Mesendoderm (in vitro differentiated cells): ENCODE measurements at regions not wholly inside any gene's neighbourhood (a gene's known extent, or its start where the extent isn't known, plus 50 kb on each side); places are given as distances from the start of the nearest gene placed in this dataset.

ENCODE experiments used
- DNase-seq: peaks from one replicate; pipeline ENCODE4 v3.0.0; 2013
- H2AK5ac ChIP-seq: 2 replicates; pipeline ENCODE4 v1.6.1; 2013; ENCODE audit warnings: low read length, inconsistent platforms
- H2BK120ac ChIP-seq: 2 replicates; pipeline ENCODE4 v1.6.1; 2013; ENCODE audit warnings: low read depth, mild to moderate bottlenecking, low read length, moderate library complexity, mixed read lengths
- H2BK15ac ChIP-seq: replicated peaks from 2 replicates; pipeline ENCODE4 v1.6.1; 2013; ENCODE audit warnings: low read depth, mild to moderate bottlenecking, moderate library complexity
- H2BK5ac ChIP-seq: 2 replicates; pipeline ENCODE4 v1.6.1; 2013; ENCODE audit warnings: low read length, inconsistent platforms
- H3K18ac ChIP-seq: 2 replicates; pipeline ENCODE4 v1.6.1; 2013; ENCODE audit warnings: mild to moderate bottlenecking, low read length, mixed read lengths
- H3K23ac ChIP-seq: one replicate; pipeline ENCODE4 v1.6.1; 2013; ENCODE audit warnings: low read length
- H3K27ac ChIP-seq: 2 replicates; pipeline ENCODE4 v1.5.1; 2013; ENCODE audit warnings: low read depth, mild to moderate bottlenecking, inconsistent platforms, low read length, moderate library complexity
- H3K27me3 ChIP-seq: 2 replicates; pipeline ENCODE4 v1.6.1; 2013; ENCODE audit warnings: low read length, control low read depth, mild to moderate bottlenecking, inconsistent platforms; ENCODE audit not compliant: insufficient read depth, poor library complexity
- H3K36me3 ChIP-seq: 2 replicates; pipeline ENCODE4 v1.6.1; 2013; ENCODE audit warnings: low read length, inconsistent platforms; ENCODE audit not compliant: control insufficient read depth, insufficient read depth
- H3K4ac ChIP-seq: one replicate; pipeline ENCODE4 v1.6.1; 2013; ENCODE audit warnings: low read depth, mild to moderate bottlenecking, low read length, moderate library complexity
- H3K4me1 ChIP-seq: 2 replicates; pipeline ENCODE4 v1.6.1; 2013; ENCODE audit warnings: low read depth, low read length, inconsistent platforms; ENCODE audit not compliant: control insufficient read depth
- H3K4me2 ChIP-seq: 2 replicates; pipeline ENCODE4 v1.6.1; 2013; ENCODE audit warnings: low read length
- H3K4me3 ChIP-seq: 2 replicates; pipeline ENCODE4 v1.5.1; 2013; ENCODE audit warnings: mild to moderate bottlenecking, low read length
- H3K56ac ChIP-seq: one replicate; pipeline ENCODE4 v1.6.1; 2013; ENCODE audit warnings: low read length
- H3K79me1 ChIP-seq: 2 replicates; pipeline ENCODE4 v1.6.1; 2013; ENCODE audit warnings: low read length, inconsistent platforms
- H3K79me2 ChIP-seq: 2 replicates; pipeline ENCODE4 v1.6.1; 2013; ENCODE audit warnings: mild to moderate bottlenecking, low read length; ENCODE audit not compliant: control insufficient read depth, insufficient read depth
- H3K9ac ChIP-seq: 2 replicates; pipeline ENCODE4 v1.6.1; 2013; ENCODE audit warnings: low read length, inconsistent platforms
- H4K5ac ChIP-seq: one replicate; pipeline ENCODE4 v1.6.1; 2013; ENCODE audit warnings: low read length
- H4K8ac ChIP-seq: one replicate; pipeline ENCODE4 v1.6.1; 2013; ENCODE audit warnings: low read depth, mild to moderate bottlenecking, control low read depth, low read length, moderate library complexity
- WGBS: extraction: QIAGEN DNeasy Blood & Tissue Kit; methylation state at CpG from one replicate; pipeline ENCODE4 v1.1.7; 2013; ENCODE audit warnings: low lambda C conversion rate, missing lambda C conversion rate; ENCODE audit not compliant: insufficient coverage; ENCODE audit errors: extremely low coverage; 5-methylcytosine and 5-hydroxymethylcytosine counted together

GRCh38 chr13:104833221-104833620, 1702.2 kb downstream of the EFNB2 start:
- Histone ChIP-seq H3K36me3 (no peaks in the 10 kb centered on the region), H2AK5ac (no peak overlapping the region), H2BK15ac (no peak overlapping the region), H3K4me1 (no peaks in the 10 kb centered on the region), H3K79me1 (no peaks in the 10 kb centered on the region), H3K79me2 (no peaks in the 10 kb centered on the region), H3K27me3 (no peaks in the 10 kb centered on the region), H3K18ac (no peak overlapping the region), H3K4me2 (no peak overlapping the region), H4K8ac (no peak overlapping the region), H3K56ac (no peak overlapping the region), H4K5ac (no peak overlapping the region), H3K4me3 (no peak overlapping the region), H3K23ac (no peak overlapping the region), H3K4ac (no peak overlapping the region), H2BK5ac (no peak overlapping the region), H3K9ac (no peak overlapping the region), H3K27ac (no peak overlapping the region), H2BK120ac (no peak overlapping the region)
- WGBS = 100% methylated on average over 1 of the region's 1 CpG
- DNase-seq = peak; percentile 33

DNA sequence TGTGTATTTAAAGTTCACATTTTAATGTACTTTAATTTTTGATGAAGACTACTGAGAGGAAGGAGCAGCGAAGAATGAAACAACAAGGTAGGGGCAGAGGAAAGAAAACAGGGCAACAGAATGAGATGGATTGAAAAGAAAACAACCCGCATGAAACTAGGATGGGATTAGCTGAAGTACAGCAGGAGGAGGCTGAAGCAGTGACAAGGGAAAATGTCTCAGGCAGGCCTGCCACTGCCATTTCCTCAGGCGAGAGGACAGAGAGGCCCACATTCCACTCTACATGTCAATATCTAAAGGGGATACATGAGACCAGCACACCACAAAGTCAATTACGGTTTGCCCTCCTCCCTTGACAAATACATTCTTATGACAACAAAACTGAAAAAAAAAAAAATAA, 1703.2 kb downstream of the EFNB2 start:
- no peak overlapping the region for H3K4me2 ChIP-seq
- H3K36me3 ChIP-seq = no peaks in the 10 kb centered on the region
- no peaks in the 10 kb centered on the region for H3K4me1 ChIP-seq
- no peak overlapping the region for H3K4ac ChIP-seq
- no peak overlapping the region for H3K18ac ChIP-seq
- no peak overlapping the region for H2AK5ac ChIP-seq
- H2BK120ac ChIP-seq = no peak overlapping the region
- H3K79me1 ChIP-seq = no peaks in the 10 kb centered on the region
- H3K56ac ChIP-seq = no peak overlapping the region
- no peak overlapping the region for H3K23ac ChIP-seq
- no peak overlapping the region for H2BK5ac ChIP-seq
- H4K5ac ChIP-seq = no peak overlapping the region
- no peak overlapping the region for H3K4me3 ChIP-seq
- no peak overlapping the region for H2BK15ac ChIP-seq
- H3K9ac ChIP-seq = no peak overlapping the region
- no CpG with 5 or more reads among the region's 4 CpGs for WGBS
- no peak overlapping the region for H3K27ac ChIP-seq
- no peaks in the 10 kb centered on the region for H3K79me2 ChIP-seq
- H3K27me3 ChIP-seq = no peaks in the 10 kb centered on the region
- DNase-seq = no peak
- H4K8ac ChIP-seq = no peak overlapping the region

DNA sequence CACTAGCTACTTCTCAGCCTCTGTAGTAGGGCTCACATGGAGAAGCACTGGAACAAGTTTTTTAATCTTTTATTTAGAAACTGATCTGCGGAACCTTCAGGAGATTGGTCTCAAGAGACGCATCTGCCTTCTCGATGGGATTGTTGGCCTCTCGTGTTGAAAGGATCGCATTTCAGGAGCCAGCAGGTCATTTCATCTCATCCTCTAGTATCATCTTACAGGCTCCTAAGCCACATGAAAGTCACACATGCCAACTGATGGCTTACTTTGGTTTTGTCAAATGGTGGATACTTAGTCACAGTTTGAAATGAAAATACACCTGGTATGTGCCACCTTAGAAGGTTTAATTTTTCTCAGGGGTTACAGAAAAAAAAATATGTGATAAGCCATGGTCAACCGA, 1703.6 kb downstream of the EFNB2 start:
- H2AK5ac ChIP-seq = no peak overlapping the region
- DNase-seq = peak; percentile 25
- H3K23ac ChIP-seq = no peak overlapping the region
- no peak overlapping the region for H3K56ac ChIP-seq
- H3K18ac ChIP-seq = no peak overlapping the region
- H3K36me3 ChIP-seq = no peaks in the 10 kb centered on the region
- no peak overlapping the region for H3K4me2 ChIP-seq
- no peaks in the 10 kb centered on the region for H3K27me3 ChIP-seq
- H3K79me1 ChIP-seq = no peaks in the 10 kb centered on the region
- no peak overlapping the region for H3K4me3 ChIP-seq
- no peak overlapping the region for H3K27ac ChIP-seq
- no peaks in the 10 kb centered on the region for H3K79me2 ChIP-seq
- no peak overlapping the region for H2BK15ac ChIP-seq
- no peak overlapping the region for H4K5ac ChIP-seq
- H3K4ac ChIP-seq = no peak overlapping the region
- no peak overlapping the region for H3K9ac ChIP-seq
- H3K4me1 ChIP-seq = no peaks in the 10 kb centered on the region
- no peak overlapping the region for H2BK5ac ChIP-seq
- WGBS = no CpG with 5 or more reads among the region's 6 CpGs
- H2BK120ac ChIP-seq = no peak overlapping the region
- H4K8ac ChIP-seq = no peak overlapping the region

GRCh38 chr13:104823709-104824108, 1711.8 kb downstream of the EFNB2 start:
- DNase-seq = no peak
- no peak overlapping the region for H3K27ac ChIP-seq
- no peak overlapping the region for H2BK5ac ChIP-seq
- no peaks in the 10 kb centered on the region for H3K27me3 ChIP-seq
- no peak overlapping the region for H4K8ac ChIP-seq
- H3K18ac ChIP-seq = no peak overlapping the region
- H3K4me3 ChIP-seq = no peak overlapping the region
- no peak overlapping the region for H3K9ac ChIP-seq
- no peak overlapping the region for H3K4ac ChIP-seq
- no peak overlapping the region for H3K23ac ChIP-seq
- no peak overlapping the region for H2BK15ac ChIP-seq
- H2BK120ac ChIP-seq = no peak overlapping the region
- no peak overlapping the region for H3K4me2 ChIP-seq
- H4K5ac ChIP-seq = no peak overlapping the region
- H3K4me1 ChIP-seq = no peaks in the 10 kb centered on the region
- no peaks in the 10 kb centered on the region for H3K79me2 ChIP-seq
- no CpG with 5 or more reads among the region's 1 CpG for WGBS
- H3K36me3 ChIP-seq = no peaks in the 10 kb centered on the region
- no peaks in the 10 kb centered on the region for H3K79me1 ChIP-seq
- H3K56ac ChIP-seq = no peak overlapping the region
- H2AK5ac ChIP-seq = no peak overlapping the region

DNA sequence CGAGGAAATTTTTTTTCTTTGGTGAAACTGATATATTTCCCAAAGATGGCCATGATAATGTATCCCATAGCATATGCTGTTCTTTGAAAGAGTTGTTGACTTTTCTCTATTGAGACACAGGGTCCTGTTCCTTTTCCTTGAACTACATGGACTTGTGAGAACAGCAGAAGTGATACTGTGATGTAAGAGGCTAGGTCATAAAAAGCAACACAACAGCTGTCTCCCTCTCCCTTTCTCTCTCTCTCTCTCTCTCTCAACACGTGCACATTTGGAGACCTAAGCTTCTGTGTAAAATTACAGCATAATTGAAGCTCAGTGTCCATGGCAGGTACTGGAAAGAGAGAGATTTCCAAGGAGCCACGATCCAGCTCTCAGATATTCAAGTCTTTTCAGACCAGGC, 1712.4 kb downstream of the EFNB2 start:
- Histone ChIP-seq H3K4me2 (no peak overlapping the region), H3K23ac (no peak overlapping the region), H3K27ac (no peak overlapping the region), H4K5ac (no peak overlapping the region), H3K9ac (no peak overlapping the region), H3K56ac (no peak overlapping the region), H3K27me3 (no peaks in the 10 kb centered on the region), H2BK120ac (no peak overlapping the region), H3K4me3 (no peak overlapping the region), H3K4ac (no peak overlapping the region), H3K18ac (no peak overlapping the region), H3K79me1 (no peaks in the 10 kb centered on the region), H3K4me1 (no peaks in the 10 kb centered on the region), H3K79me2 (no peaks in the 10 kb centered on the region), H3K36me3 (no peaks in the 10 kb centered on the region), H2AK5ac (no peak overlapping the region), H2BK15ac (no peak overlapping the region), H4K8ac (no peak overlapping the region), H2BK5ac (no peak overlapping the region)
- no CpG with 5 or more reads among the region's 3 CpGs for WGBS
- DNase-seq = no peak

- Histone ChIP-seq H3K4ac (no peak overlapping the region), H3K4me2 (no peak overlapping the region), H3K79me1 (no peaks in the 10 kb centered on the region), H3K36me3 (no peaks in the 10 kb centered on the region), H3K27ac (no peak overlapping the region), H4K8ac (no peak overlapping the region), H2AK5ac (no peak overlapping the region), H3K4me1 (no peaks in the 10 kb centered on the region), H3K4me3 (no peak overlapping the region), H3K27me3 (no peaks in the 10 kb centered on the region), H4K5ac (no peak overlapping the region), H2BK120ac (no peak overlapping the region), H2BK5ac (no peak overlapping the region), H3K23ac (no peak overlapping the region), H3K18ac (no peak overlapping the region), H3K9ac (no peak overlapping the region), H3K79me2 (no peaks in the 10 kb centered on the region), H2BK15ac (no peak overlapping the region), H3K56ac (no peak overlapping the region)
- DNase-seq = no peak
- WGBS = no CpG with 5 or more reads among the region's 4 CpGs
Observed at GRCh38 chr13:104817271-104817670, 1718.2 kb downstream of the EFNB2 start.
